ENCODE measurements at regions not wholly inside any gene's neighbourhood (a gene's known extent, or its start where the extent isn't known, plus 50 kb on each side); places are given as distances from the start of the nearest gene placed in this dataset.

DNA sequence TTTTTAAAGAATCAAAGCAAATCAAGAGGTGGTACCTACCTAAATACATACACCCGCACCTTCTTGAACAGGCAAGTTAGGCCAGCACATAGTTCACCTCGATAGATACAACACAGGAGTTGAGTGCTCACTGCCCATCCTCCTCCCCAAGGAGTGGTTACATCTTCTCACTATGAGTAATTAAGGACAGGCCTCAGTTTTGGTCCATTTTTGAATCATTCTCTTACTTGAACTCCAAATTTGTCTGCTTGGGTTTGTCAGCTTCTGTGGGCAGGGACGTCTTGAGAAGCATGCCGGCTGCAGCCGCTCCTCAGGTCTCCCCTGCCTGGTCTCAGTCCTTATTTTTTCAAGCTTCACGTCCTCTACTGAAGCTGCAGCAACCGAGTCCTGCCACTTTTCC, 190.6 kb upstream of the RBPJ start (continued):
- TF ChIP-seq, protein P1, sequence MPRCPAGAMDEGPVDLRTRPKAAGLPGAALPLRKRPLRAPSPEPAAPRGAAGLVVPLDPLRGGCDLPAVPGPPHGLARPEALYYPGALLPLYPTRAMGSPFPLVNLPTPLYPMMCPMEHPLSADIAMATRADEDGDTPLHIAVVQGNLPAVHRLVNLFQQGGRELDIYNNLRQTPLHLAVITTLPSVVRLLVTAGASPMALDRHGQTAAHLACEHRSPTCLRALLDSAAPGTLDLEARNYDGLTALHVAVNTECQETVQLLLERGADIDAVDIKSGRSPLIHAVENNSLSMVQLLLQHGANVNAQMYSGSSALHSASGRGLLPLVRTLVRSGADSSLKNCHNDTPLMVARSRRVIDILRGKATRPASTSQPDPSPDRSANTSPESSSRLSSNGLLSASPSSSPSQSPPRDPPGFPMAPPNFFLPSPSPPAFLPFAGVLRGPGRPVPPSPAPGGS (IDR thresholded peaks at IDR 0.05; ENCODE audit: borderline replicate concordance, insufficient read depth, low read depth, low read length, poor library complexity, severe bottlenecking), result peak; percentile 82
- TF ChIP-seq NFXL1 (IDR thresholded peaks at IDR 0.05; ENCODE audit: borderline replicate concordance) (no peak), FOXM1 (IDR thresholded peaks at IDR 0.05; ENCODE audit: low read depth, low read length) (peak; percentile 97), POU2F2 (IDR thresholded peaks at IDR 0.05; ENCODE audit: borderline replicate concordance, low read depth, low read length) (peak; percentile 85), YY1 (IDR thresholded peaks at IDR 0.05; ENCODE audit: low read depth, low read length) (peak; percentile 60; the same call in 1 of the 2 replicates), RELA (IDR thresholded peaks at IDR 0.05; ENCODE audit: borderline replicate concordance, partially characterized antibody) (no peak)
- TF ChIP-seq, protein P2, sequence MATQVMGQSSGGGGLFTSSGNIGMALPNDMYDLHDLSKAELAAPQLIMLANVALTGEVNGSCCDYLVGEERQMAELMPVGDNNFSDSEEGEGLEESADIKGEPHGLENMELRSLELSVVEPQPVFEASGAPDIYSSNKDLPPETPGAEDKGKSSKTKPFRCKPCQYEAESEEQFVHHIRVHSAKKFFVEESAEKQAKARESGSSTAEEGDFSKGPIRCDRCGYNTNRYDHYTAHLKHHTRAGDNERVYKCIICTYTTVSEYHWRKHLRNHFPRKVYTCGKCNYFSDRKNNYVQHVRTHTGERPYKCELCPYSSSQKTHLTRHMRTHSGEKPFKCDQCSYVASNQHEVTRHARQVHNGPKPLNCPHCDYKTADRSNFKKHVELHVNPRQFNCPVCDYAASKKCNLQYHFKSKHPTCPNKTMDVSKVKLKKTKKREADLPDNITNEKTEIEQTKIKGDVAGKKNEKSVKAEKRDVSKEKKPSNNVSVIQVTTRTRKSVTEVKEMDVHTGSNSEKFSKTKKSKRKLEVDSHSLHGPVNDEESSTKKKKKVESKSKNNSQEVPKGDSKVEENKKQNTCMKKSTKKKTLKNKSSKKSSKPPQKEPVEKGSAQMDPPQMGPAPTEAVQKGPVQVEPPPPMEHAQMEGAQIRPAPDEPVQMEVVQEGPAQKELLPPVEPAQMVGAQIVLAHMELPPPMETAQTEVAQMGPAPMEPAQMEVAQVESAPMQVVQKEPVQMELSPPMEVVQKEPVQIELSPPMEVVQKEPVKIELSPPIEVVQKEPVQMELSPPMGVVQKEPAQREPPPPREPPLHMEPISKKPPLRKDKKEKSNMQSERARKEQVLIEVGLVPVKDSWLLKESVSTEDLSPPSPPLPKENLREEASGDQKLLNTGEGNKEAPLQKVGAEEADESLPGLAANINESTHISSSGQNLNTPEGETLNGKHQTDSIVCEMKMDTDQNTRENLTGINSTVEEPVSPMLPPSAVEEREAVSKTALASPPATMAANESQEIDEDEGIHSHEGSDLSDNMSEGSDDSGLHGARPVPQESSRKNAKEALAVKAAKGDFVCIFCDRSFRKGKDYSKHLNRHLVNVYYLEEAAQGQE (IDR thresholded peaks at IDR 0.05; ENCODE audit: low read depth, low read length), result no peak
